CD14-positive monocyte (primary cell): ENCODE measurements at regions not wholly inside any gene's neighbourhood (a gene's known extent, or its start where the extent isn't known, plus 50 kb on each side); places are given as distances from the start of the nearest gene placed in this dataset.

ENCODE experiments used
- DNase-seq, 3 donors: peaks; one replicate each; pipeline ENCODE4 v3.0.0-alpha.2; 2011 to 2022
- H2AFZ ChIP-seq: 2 replicates; pipeline ENCODE4 v1.6.0; 2012; ENCODE audit warnings: mild to moderate bottlenecking, low read depth, low read length, inconsistent platforms; ENCODE audit not compliant: insufficient read depth, poor library complexity, severe bottlenecking
- H3K27ac ChIP-seq, 2 donors: 1 replicate in 1 of 2; 2 replicates in 1 of 2; pipeline ENCODE4 v1.5.1; 2012 to 2013; ENCODE audit warnings: low read length in 2 of 2, control low read depth in 1 of 2, inconsistent platforms in 1 of 2, low read depth in 1 of 2, mild to moderate bottlenecking in 1 of 2
- H3K27me3 ChIP-seq, 2 donors: one replicate each; pipeline versions ENCODE4 v1.6.0 to v1.6.1; 2011 to 2013; ENCODE audit warnings: low read length in 2 of 2; ENCODE audit not compliant: control insufficient read depth in 2 of 2, insufficient read depth in 2 of 2
- H3K36me3 ChIP-seq, 2 donors: replicated peaks in 1 of 2; 1 replicate in 1 of 2; 2 replicates in 1 of 2; pipeline versions ENCODE4 v1.5.1 to v1.6.1; 2012 to 2013; ENCODE audit warnings: low read length in 2 of 2, control low read depth in 1 of 2, inconsistent platforms in 1 of 2, mild to moderate bottlenecking in 1 of 2; ENCODE audit not compliant: insufficient read depth in 2 of 2, control insufficient read depth in 1 of 2
- H3K4me1 ChIP-seq, 2 donors: 1 replicate in 1 of 2; 2 replicates in 1 of 2; pipeline versions ENCODE4 v1.5.1 to v1.6.1; 2012 to 2013; ENCODE audit warnings: low read length in 2 of 2, control low read depth in 1 of 2, inconsistent platforms in 1 of 2, mild to moderate bottlenecking in 1 of 2, moderate library complexity in 1 of 2; ENCODE audit not compliant: insufficient read depth in 2 of 2, control insufficient read depth in 1 of 2
- H3K4me2 ChIP-seq: replicated peaks from 2 replicates; pipeline ENCODE3; 2012; ENCODE audit warnings: low read length, moderate library complexity, mild to moderate bottlenecking; ENCODE audit not compliant: poor library complexity, severe bottlenecking; ENCODE audit errors: extremely low read depth
- H3K4me3 ChIP-seq, 3 experiments: fragments of 200-600 bp in 1 of 3; sonication (generic) in 1 of 3; replicated peaks in 1 of 3; 1 replicate in 2 of 3; 2 replicates in 1 of 3; pipeline ENCODE4 v1.5.1; 2011 to 2013; ENCODE audit warnings: low read length in 3 of 3, mild to moderate bottlenecking in 3 of 3, control low read depth in 2 of 3, low read depth in 2 of 3, inconsistent platforms in 1 of 3, moderate library complexity in 1 of 3
- H3K79me2 ChIP-seq: 2 replicates; pipeline ENCODE4 v1.6.0; 2012; ENCODE audit warnings: mild to moderate bottlenecking, control low read depth, inconsistent platforms, low read length, moderate library complexity; ENCODE audit not compliant: insufficient read depth
- H3K9ac ChIP-seq: 2 replicates; pipeline ENCODE4 v1.6.0; 2017; ENCODE audit warnings: low read length, mild to moderate bottlenecking; ENCODE audit not compliant: insufficient read depth, poor library complexity, severe bottlenecking
- H3K9me3 ChIP-seq, 2 donors: replicated peaks in 1 of 2; 1 replicate in 1 of 2; 2 replicates in 1 of 2; pipeline versions ENCODE4 v1.5.1 to v1.6.1; 2012 to 2013; ENCODE audit warnings: low read length in 2 of 2, control low read depth in 1 of 2; ENCODE audit not compliant: control insufficient read depth in 1 of 2, insufficient read depth in 1 of 2
- H4K20me1 ChIP-seq: 2 replicates; pipeline ENCODE4 v1.6.0; 2012; ENCODE audit warnings: mild to moderate bottlenecking, low read length, control low read depth, moderate library complexity; ENCODE audit not compliant: insufficient read depth
- H3K27ac Mint-ChIP-seq, 7 donors: one replicate each; pipeline ENCODE4 v1.8.0; 2020; ENCODE audit warnings: mild to moderate bottlenecking in 7 of 7, mixed read lengths in 7 of 7, moderate library complexity in 6 of 7, inconsistent platforms in 2 of 7
- H3K27me3 Mint-ChIP-seq, 3 donors: one replicate each; pipeline ENCODE4 v1.8.0; 2021 to 2022; ENCODE audit warnings: low read depth in 3 of 3, mild to moderate bottlenecking in 3 of 3, mixed read lengths in 3 of 3, moderate library complexity in 3 of 3, inconsistent platforms in 1 of 3
- H3K36me3 Mint-ChIP-seq, 2 donors: one replicate each; pipeline ENCODE4 v1.8.0; 2020; ENCODE audit warnings: mixed read lengths in 2 of 2, inconsistent platforms in 1 of 2, mild to moderate bottlenecking in 1 of 2
- H3K4me1 Mint-ChIP-seq: one replicate; pipeline ENCODE4 v1.8.0; 2020; ENCODE audit warnings: mild to moderate bottlenecking, mixed read lengths
- H3K4me3 Mint-ChIP-seq, 2 donors: one replicate each; pipeline ENCODE4 v1.8.0; 2020; ENCODE audit warnings: mild to moderate bottlenecking in 2 of 2, mixed read lengths in 2 of 2, moderate library complexity in 1 of 2
- H3K9me3 Mint-ChIP-seq, 7 donors: one replicate each; pipeline ENCODE4 v1.8.0; 2020 to 2022; ENCODE audit warnings: mixed read lengths in 7 of 7, mild to moderate bottlenecking in 6 of 7, moderate library complexity in 6 of 7, inconsistent platforms in 2 of 7
- CTCF ChIP-seq: fragments of 200-600 bp; IDR thresholded peaks from one replicate; pipeline ENCODE4 v1.8.0; 2022; ENCODE audit warnings: antibody characterized with exemption, mild to moderate bottlenecking
- WGBS: methylation state at CpG from one replicate; pipeline ENCODE4 v1.1.5; 2013; ENCODE audit warnings: missing lambda C conversion rate; ENCODE audit not compliant: insufficient coverage; 5-methylcytosine and 5-hydroxymethylcytosine counted together
- intact Hi-C, 2 donors: fragments of 100-400 bp; cut with micrococcal nuclease; formaldehyde crosslinking; loops; one replicate each; pipeline versions ENCODE4 v1.15.0 to v1.15.1; 2023

GRCh38 chr12:114478865-114479264, 72.9 kb upstream of the TBX5 start:
- DNase-seq = no peak
- H3K27ac ChIP-seq = no peak overlapping the region
- H3K9me3 ChIP-seq = peaks cover 0 to 11% of the 10 kb centered on the region in 2 donors
- Mint-ChIP-seq H3K4me3 (peak overlapping the region in 1 of 2 donors; percentile 56), H3K27me3 (peaks cover 48 to 68% (median 55%) of the 10 kb centered on the region in 3 donors), H3K9me3 (peaks cover 0 to 13% (median 4%) of the 10 kb centered on the region in 7 donors), H3K27ac (no peak overlapping the region), H3K4me1 (no peaks in the 10 kb centered on the region), H3K36me3 (no peaks in the 10 kb centered on the region)
- H3K9ac ChIP-seq = no peak overlapping the region
- no peaks in the 10 kb centered on the region for H3K79me2 ChIP-seq
- peaks cover 53 to 59% of the 10 kb centered on the region in 2 donors for H3K27me3 ChIP-seq
- intact Hi-C loops = no loop called here
- H3K4me1 ChIP-seq = no peaks in the 10 kb centered on the region
- H3K36me3 ChIP-seq = no peaks in the 10 kb centered on the region
- H4K20me1 ChIP-seq = no peaks in the 10 kb centered on the region
- 40% methylated on average over 2 of the region's 5 CpGs for WGBS
- no peak for TF ChIP-seq CTCF
- no peak overlapping the region for H3K4me2 ChIP-seq
- H2AFZ ChIP-seq = no peak overlapping the region
- H3K4me3 ChIP-seq = no peak overlapping the region

- intact Hi-C loops = no loop called here
- Histone ChIP-seq H3K4me2 (no peak overlapping the region), H3K36me3 (no peaks in the 10 kb centered on the region), H4K20me1 (no peaks in the 10 kb centered on the region), H3K9ac (no peak overlapping the region), H3K79me2 (no peaks in the 10 kb centered on the region), H3K9me3 (peaks cover 0 to 11% of the 10 kb centered on the region in 2 donors), H3K4me1 (no peaks in the 10 kb centered on the region), H3K4me3 (no peak overlapping the region), H3K27me3 (peaks cover 53 to 57% of the 10 kb centered on the region in 2 donors), H2AFZ (no peak overlapping the region), H3K27ac (no peak overlapping the region)
- Mint-ChIP-seq H3K36me3 (no peaks in the 10 kb centered on the region), H3K27ac (peak overlapping the region in 1 of 7 donors; percentile 63), H3K27me3 (peaks cover 49 to 67% (median 52%) of the 10 kb centered on the region in 3 donors), H3K4me3 (peak overlapping the region in 1 of 2 donors; percentile 56), H3K9me3 (peaks cover 0 to 13% (median 4%) of the 10 kb centered on the region in 7 donors), H3K4me1 (no peaks in the 10 kb centered on the region)
- 15% methylated on average over 5 of the region's 5 CpGs for WGBS
- TF ChIP-seq CTCF = no peak
- DNase-seq = no peak
These were observed 72.0 kb upstream of the TBX5 start for GRCh38 chr12:114477989-114478395.
